Transverse colon (tissue), 4 donors: ENCODE measurements at regions not wholly inside any gene's neighbourhood (a gene's known extent, or its start where the extent isn't known, plus 50 kb on each side); places are given as distances from the start of the nearest gene placed in this dataset.

Experiments
- EP300 ChIP-seq: sonication (generic); formaldehyde crosslinking; IDR thresholded peaks from one replicate; pipeline ENCODE4 v1.6.1; 2017; ENCODE audit warnings: antibody characterized with exemption, low read depth
- POLR2AphosphoS5 ChIP-seq, 3 donors: sonication (generic); formaldehyde crosslinking; IDR thresholded peaks; one replicate each; pipeline ENCODE4 v1.6.1; 2016; ENCODE audit warnings: antibody characterized with exemption in 3 of 3
- TF ChIP-seq, protein P1 (sequence below), 5 experiments: fragments of 200-600 bp in 3 of 5; fragments of 450-650 bp in 2 of 5; sonication (generic) in 3 of 5; IDR thresholded peaks; 1 replicate in 2 of 5; 2 replicates in 3 of 5; pipeline ENCODE4 v1.5.1; 2016 to 2017; ENCODE audit warnings: antibody characterized with exemption in 5 of 5, inconsistent platforms in 3 of 5, mild to moderate bottlenecking in 2 of 5, moderate library complexity in 1 of 5

GRCh38 chr7:17155529-17155928 lies 142.9 kb upstream of the AHR start:
- TF ChIP-seq, protein P1, sequence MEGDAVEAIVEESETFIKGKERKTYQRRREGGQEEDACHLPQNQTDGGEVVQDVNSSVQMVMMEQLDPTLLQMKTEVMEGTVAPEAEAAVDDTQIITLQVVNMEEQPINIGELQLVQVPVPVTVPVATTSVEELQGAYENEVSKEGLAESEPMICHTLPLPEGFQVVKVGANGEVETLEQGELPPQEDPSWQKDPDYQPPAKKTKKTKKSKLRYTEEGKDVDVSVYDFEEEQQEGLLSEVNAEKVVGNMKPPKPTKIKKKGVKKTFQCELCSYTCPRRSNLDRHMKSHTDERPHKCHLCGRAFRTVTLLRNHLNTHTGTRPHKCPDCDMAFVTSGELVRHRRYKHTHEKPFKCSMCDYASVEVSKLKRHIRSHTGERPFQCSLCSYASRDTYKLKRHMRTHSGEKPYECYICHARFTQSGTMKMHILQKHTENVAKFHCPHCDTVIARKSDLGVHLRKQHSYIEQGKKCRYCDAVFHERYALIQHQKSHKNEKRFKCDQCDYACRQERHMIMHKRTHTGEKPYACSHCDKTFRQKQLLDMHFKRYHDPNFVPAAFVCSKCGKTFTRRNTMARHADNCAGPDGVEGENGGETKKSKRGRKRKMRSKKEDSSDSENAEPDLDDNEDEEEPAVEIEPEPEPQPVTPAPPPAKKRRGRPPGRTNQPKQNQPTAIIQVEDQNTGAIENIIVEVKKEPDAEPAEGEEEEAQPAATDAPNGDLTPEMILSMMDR (IDR thresholded peaks at IDR 0.05): no peak
- TF ChIP-seq EP300 (no peak), POLR2AphosphoS5 (IDR thresholded peaks at IDR 0.05) (no peak)
